Immature natural killer cell (primary cell): ENCODE measurements at regions not wholly inside any gene's neighbourhood (a gene's known extent, or its start where the extent isn't known, plus 50 kb on each side); places are given as distances from the start of the nearest gene placed in this dataset.
"Not testable (repeated sequence)": the region's sequence is repeated elsewhere in the genome, so short reads cannot be mapped to it uniquely, and the experiment has no call there.

ENCODE experiments used
- DNase-seq, 3 donors: peaks; one replicate each; pipeline ENCODE4 v3.0.0; 2022; ENCODE audit warnings: mixed read lengths in 1 of 3
- H3K27ac Mint-ChIP-seq, 6 donors: one replicate each; pipeline ENCODE4 v1.8.0; 2020; ENCODE audit warnings: mixed read lengths in 6 of 6, mild to moderate bottlenecking in 5 of 6, inconsistent platforms in 4 of 6, moderate library complexity in 3 of 6
- H3K27me3 Mint-ChIP-seq, 3 donors: one replicate each; pipeline ENCODE4 v1.8.0; 2020 to 2021; ENCODE audit warnings: low read depth in 3 of 3, mild to moderate bottlenecking in 3 of 3, mixed read lengths in 3 of 3, moderate library complexity in 3 of 3, inconsistent platforms in 1 of 3
- H3K36me3 Mint-ChIP-seq, 3 donors: one replicate each; pipeline ENCODE4 v1.8.0; 2020; ENCODE audit warnings: mixed read lengths in 3 of 3, inconsistent platforms in 2 of 3, mild to moderate bottlenecking in 2 of 3
- H3K4me1 Mint-ChIP-seq, 2 donors: one replicate each; pipeline ENCODE4 v1.8.0; 2020; ENCODE audit warnings: inconsistent platforms in 2 of 2, mild to moderate bottlenecking in 2 of 2, mixed read lengths in 2 of 2, moderate library complexity in 1 of 2
- H3K4me3 Mint-ChIP-seq, 5 donors: one replicate each; pipeline ENCODE4 v1.8.0; 2020; ENCODE audit warnings: mild to moderate bottlenecking in 5 of 5, mixed read lengths in 5 of 5, inconsistent platforms in 3 of 5, moderate library complexity in 3 of 5
- H3K9me3 Mint-ChIP-seq, 6 donors: one replicate each; pipeline ENCODE4 v1.8.0; 2020; ENCODE audit warnings: mild to moderate bottlenecking in 6 of 6, mixed read lengths in 6 of 6, inconsistent platforms in 4 of 6, moderate library complexity in 3 of 6

- Mint-ChIP-seq H3K4me1 (no peaks in the 10 kb centered on the region), H3K9me3 (peaks cover 4 to 37% (median 27%) of the 10 kb centered on the region in 6 donors), H3K4me3 (no peak overlapping the region), H3K27ac (no peak overlapping the region), H3K36me3 (no peaks in the 10 kb centered on the region), H3K27me3 (peaks cover 0 to 2% (median 0%) of the 10 kb centered on the region in 3 donors)
- no peak for DNase-seq
Measured at GRCh38 chr9:24708814-24709213, 163.1 kb upstream of the IZUMO3 start.

GRCh38 chr9:24698881-24699518 is 153.3 kb upstream of the IZUMO3 start:
- H3K9me3 Mint-ChIP-seq, result peaks cover 6 to 48% (median 34%) of the 10 kb centered on the region in 6 donors
- H3K27ac Mint-ChIP-seq, result no peak overlapping the region
- no peaks in the 10 kb centered on the region for H3K36me3 Mint-ChIP-seq
- no peak overlapping the region for H3K4me3 Mint-ChIP-seq
- H3K4me1 Mint-ChIP-seq, result no peaks in the 10 kb centered on the region
- DNase-seq, result no peak
- H3K27me3 Mint-ChIP-seq, result peaks cover 0 to 2% (median 0%) of the 10 kb centered on the region in 3 donors

GRCh38 chr9:24672336-24672735 is 126.6 kb upstream of the IZUMO3 start:
- H3K27me3 Mint-ChIP-seq, result no peaks in the 10 kb centered on the region
- H3K4me3 Mint-ChIP-seq, result no peak overlapping the region
- H3K4me1 Mint-ChIP-seq, result no peaks in the 10 kb centered on the region
- H3K36me3 Mint-ChIP-seq, result no peaks in the 10 kb centered on the region
- peaks cover 7 to 76% (median 38%) of the 10 kb centered on the region in 6 donors for H3K9me3 Mint-ChIP-seq
- DNase-seq, result no peak
- no peak overlapping the region for H3K27ac Mint-ChIP-seq

GRCh38 chr9:24657387-24657786 is 111.7 kb upstream of the IZUMO3 start:
- no peak overlapping the region for H3K27ac Mint-ChIP-seq
- peaks cover 0 to 2% (median 0%) of the 10 kb centered on the region in 3 donors for H3K27me3 Mint-ChIP-seq

GRCh38 chr9:24652181-24652580 is 106.5 kb upstream of the IZUMO3 start:
- no peak for DNase-seq
- H3K4me1 Mint-ChIP-seq, result no peaks in the 10 kb centered on the region
- no peak overlapping the region for H3K27ac Mint-ChIP-seq
- H3K4me3 Mint-ChIP-seq, result no peak overlapping the region
- no peaks in the 10 kb centered on the region for H3K27me3 Mint-ChIP-seq
- H3K9me3 Mint-ChIP-seq, result peaks cover 9 to 42% (median 29%) of the 10 kb centered on the region in 6 donors
- H3K36me3 Mint-ChIP-seq, result no peaks in the 10 kb centered on the region

More at GRCh38 chr9:24657387-24657786, 111.7 kb upstream of the IZUMO3 start:
- Mint-ChIP-seq H3K4me1 (no peaks in the 10 kb centered on the region), H3K36me3 (no peaks in the 10 kb centered on the region), H3K9me3 (peaks cover 6 to 59% (median 30%) of the 10 kb centered on the region in 6 donors), H3K4me3 (no peak overlapping the region)
- DNase-seq, result no peak

GRCh38 chr9:24628809-24629208 is 83.1 kb upstream of the IZUMO3 start:
- peaks cover 11 to 62% (median 32%) of the 10 kb centered on the region in 6 donors for H3K9me3 Mint-ChIP-seq
- DNase-seq, H3K27me3 Mint-ChIP-seq, H3K4me3 Mint-ChIP-seq, H3K4me1 Mint-ChIP-seq, H3K36me3 Mint-ChIP-seq, H3K27ac Mint-ChIP-seq: not testable (repeated sequence)

GRCh38 chr9:24625097-24625496 is 79.4 kb upstream of the IZUMO3 start:
- no peak overlapping the region for H3K4me3 Mint-ChIP-seq
- peaks cover 0 to 3% (median 0%) of the 10 kb centered on the region in 3 donors for H3K36me3 Mint-ChIP-seq
- peaks cover 0 to 2% (median 0%) of the 10 kb centered on the region in 3 donors for H3K27me3 Mint-ChIP-seq
- no peak for DNase-seq
- H3K27ac Mint-ChIP-seq, result no peak overlapping the region
- H3K9me3 Mint-ChIP-seq, result peaks cover 10 to 69% (median 35%) of the 10 kb centered on the region in 6 donors
- H3K4me1 Mint-ChIP-seq, result no peaks in the 10 kb centered on the region

GRCh38 chr9:24624481-24624880 is 78.8 kb upstream of the IZUMO3 start:
- peaks cover 10 to 75% (median 35%) of the 10 kb centered on the region in 6 donors for H3K9me3 Mint-ChIP-seq
- no peak for DNase-seq
- H3K4me1 Mint-ChIP-seq, result no peaks in the 10 kb centered on the region
- peaks cover 0 to 3% (median 0%) of the 10 kb centered on the region in 3 donors for H3K36me3 Mint-ChIP-seq
- no peak overlapping the region for H3K4me3 Mint-ChIP-seq
- no peak overlapping the region for H3K27ac Mint-ChIP-seq
- peaks cover 0 to 2% (median 0%) of the 10 kb centered on the region in 3 donors for H3K27me3 Mint-ChIP-seq

- Mint-ChIP-seq H3K36me3 (no peaks in the 10 kb centered on the region), H3K4me1 (no peaks in the 10 kb centered on the region), H3K27me3 (peaks cover 0 to 5% (median 0%) of the 10 kb centered on the region in 3 donors), H3K9me3 (peaks cover 14 to 60% (median 31%) of the 10 kb centered on the region in 6 donors), H3K27ac (no peak overlapping the region), H3K4me3 (no peak overlapping the region)
- no peak for DNase-seq
Measured at GRCh38 chr9:24620741-24621140, 75.0 kb upstream of the IZUMO3 start.

GRCh38 chr9:24616863-24617262 is 71.2 kb upstream of the IZUMO3 start:
- Mint-ChIP-seq H3K36me3 (no peaks in the 10 kb centered on the region), H3K4me3 (no peak overlapping the region), H3K9me3 (peaks cover 14 to 63% (median 32%) of the 10 kb centered on the region in 6 donors), H3K27ac (no peak overlapping the region), H3K27me3 (peaks cover 0 to 2% (median 0%) of the 10 kb centered on the region in 3 donors), H3K4me1 (no peaks in the 10 kb centered on the region)
- DNase-seq, result no peak

GRCh38 chr9:24614070-24614469 is 68.4 kb upstream of the IZUMO3 start:
- H3K27me3 Mint-ChIP-seq, result peaks cover 0 to under 1% (median 0%) of the 10 kb centered on the region in 3 donors
- H3K27ac Mint-ChIP-seq, result no peak overlapping the region
- no peak for DNase-seq
- H3K9me3 Mint-ChIP-seq, result peaks cover 15 to 67% (median 29%) of the 10 kb centered on the region in 6 donors
- H3K4me1 Mint-ChIP-seq, result no peaks in the 10 kb centered on the region
- H3K4me3 Mint-ChIP-seq, result no peak overlapping the region
- H3K36me3 Mint-ChIP-seq, result no peaks in the 10 kb centered on the region

GRCh38 chr9:24608599-24608998 is 62.9 kb upstream of the IZUMO3 start:
- Mint-ChIP-seq H3K9me3 (peaks cover 8 to 59% (median 22%) of the 10 kb centered on the region in 6 donors), H3K27ac (no peak overlapping the region), H3K27me3 (no peaks in the 10 kb centered on the region), H3K4me3 (no peak overlapping the region), H3K36me3 (no peaks in the 10 kb centered on the region), H3K4me1 (no peaks in the 10 kb centered on the region)
- no peak for DNase-seq

GRCh38 chr9:24602693-24603352 is 57.1 kb upstream of the IZUMO3 start:
- H3K27ac Mint-ChIP-seq, result no peak overlapping the region
- H3K4me1 Mint-ChIP-seq, result no peaks in the 10 kb centered on the region
- no peaks in the 10 kb centered on the region for H3K27me3 Mint-ChIP-seq
- no peak for DNase-seq
- H3K4me3 Mint-ChIP-seq, result no peak overlapping the region
- peaks cover 14 to 69% (median 35%) of the 10 kb centered on the region in 6 donors for H3K9me3 Mint-ChIP-seq
- H3K36me3 Mint-ChIP-seq, result no peaks in the 10 kb centered on the region
